Naive thymus-derived CD4-positive, alpha-beta T cell (primary cell): ENCODE measurements at regions not wholly inside any gene's neighbourhood (a gene's known extent, or its start where the extent isn't known, plus 50 kb on each side); places are given as distances from the start of the nearest gene placed in this dataset.
"Not testable (repeated sequence)": the region's sequence is repeated elsewhere in the genome, so short reads cannot be mapped to it uniquely, and the experiment has no call there.

Source experiments
- ATAC-seq: fragments of 150-1000 bp; cut with Tn5 transposase; 2 replicates; pipeline ENCODE4 v1.10.0; 2021; ENCODE audit warnings: mild to moderate bottlenecking, moderate library complexity
- CTCF ChIA-PET: fragments of 350-600 bp; sonication (Branson Sonifier 250); formaldehyde crosslinking; loops from one replicate; lab custom pipeline; 2021; ENCODE audit warnings: antibody characterized with exemption; lab: Charles Lee
- POLR2A ChIA-PET: fragments of 350-600 bp; sonication (Branson Sonifier 250); formaldehyde crosslinking; loops from one replicate; lab custom pipeline; 2021; ENCODE audit warnings: antibody characterized with exemption, inconsistent platforms; lab: Charles Lee
- DNase-seq, 9 donors: peaks; one replicate each; pipeline versions ENCODE4 v3.0.0 to v3.0.0-alpha.2; 2020 to 2022; ENCODE audit warnings: mixed read lengths in 1 of 9
- H3K27ac ChIP-seq: one replicate; pipeline ENCODE4 v1.7.0; 2013; ENCODE audit warnings: mild to moderate bottlenecking, low read depth, low read length, moderate library complexity
- H3K27me3 ChIP-seq, 2 donors: one replicate each; pipeline ENCODE4 v1.7.0; 2013; ENCODE audit warnings: low read length in 2 of 2, mild to moderate bottlenecking in 2 of 2, moderate library complexity in 2 of 2; ENCODE audit not compliant: control insufficient read depth in 2 of 2, insufficient read depth in 2 of 2
- H3K36me3 ChIP-seq, 3 experiments: 1 replicate in 2 of 3; 2 replicates in 1 of 3; pipeline ENCODE4 v1.7.0; 2013; ENCODE audit warnings: low read length in 3 of 3, mild to moderate bottlenecking in 3 of 3, moderate library complexity in 1 of 3; ENCODE audit not compliant: insufficient read depth in 3 of 3, control insufficient read depth in 2 of 3
- H3K4me1 ChIP-seq, 2 donors: one replicate each; pipeline ENCODE4 v1.7.0; 2013; ENCODE audit warnings: low read length in 2 of 2, mild to moderate bottlenecking in 2 of 2, moderate library complexity in 1 of 2; ENCODE audit not compliant: control insufficient read depth in 2 of 2, insufficient read depth in 2 of 2
- H3K4me3 ChIP-seq: 2 replicates; pipeline ENCODE4 v1.7.0; 2013; ENCODE audit warnings: mild to moderate bottlenecking, low read length
- H3K9me3 ChIP-seq, 3 experiments: 1 replicate in 2 of 3; 2 replicates in 1 of 3; pipeline ENCODE4 v1.7.0; 2013; ENCODE audit warnings: low read length in 3 of 3; ENCODE audit not compliant: control insufficient read depth in 2 of 3
- H3K27ac Mint-ChIP-seq, 9 donors: one replicate each; pipeline ENCODE4 v1.8.0; 2020 to 2022; ENCODE audit warnings: mixed read lengths in 9 of 9, mild to moderate bottlenecking in 8 of 9, moderate library complexity in 5 of 9, inconsistent platforms in 2 of 9
- H3K27me3 Mint-ChIP-seq, 5 donors: one replicate each; pipeline ENCODE4 v1.8.0; 2021 to 2022; ENCODE audit warnings: mixed read lengths in 5 of 5, mild to moderate bottlenecking in 1 of 5
- H3K36me3 Mint-ChIP-seq, 5 donors: one replicate each; pipeline ENCODE4 v1.8.0; 2020 to 2022; ENCODE audit warnings: mixed read lengths in 5 of 5, mild to moderate bottlenecking in 3 of 5, inconsistent platforms in 1 of 5
- H3K4me1 Mint-ChIP-seq, 7 donors: one replicate each; pipeline ENCODE4 v1.8.0; 2020 to 2022; ENCODE audit warnings: mixed read lengths in 7 of 7, mild to moderate bottlenecking in 3 of 7, inconsistent platforms in 1 of 7
- H3K4me3 Mint-ChIP-seq, 10 donors: one replicate each; pipeline ENCODE4 v1.8.0; 2020 to 2022; ENCODE audit warnings: mild to moderate bottlenecking in 10 of 10, mixed read lengths in 10 of 10, moderate library complexity in 6 of 10, inconsistent platforms in 2 of 10
- H3K9me3 Mint-ChIP-seq, 11 donors: one replicate each; pipeline ENCODE4 v1.8.0; 2020 to 2022; ENCODE audit warnings: mixed read lengths in 11 of 11, mild to moderate bottlenecking in 4 of 11, inconsistent platforms in 1 of 11, moderate library complexity in 1 of 11
- intact Hi-C, 2 donors: fragments of 100-400 bp; cut with micrococcal nuclease; formaldehyde crosslinking; loops; one replicate each; pipeline ENCODE4 v1.15.1; 2023

- Mint-ChIP-seq H3K27me3 (peaks cover 0 to 39% (median 9%) of the 10 kb centered on the region in 5 donors), H3K4me1 (peaks cover 7 to 25% (median 10%) of the 10 kb centered on the region in 7 donors), H3K27ac (peak overlapping the region in 1 of 9 donors; percentile 67)
- H3K36me3 Mint-ChIP-seq, H3K36me3 ChIP-seq, POLR2A ChIA-PET, ATAC-seq, H3K27ac ChIP-seq, CTCF ChIA-PET, H3K9me3 Mint-ChIP-seq, H3K9me3 ChIP-seq, H3K4me1 ChIP-seq, H3K4me3 ChIP-seq, H3K27me3 ChIP-seq, H3K4me3 Mint-ChIP-seq: not testable (repeated sequence)
- intact Hi-C loops = loop anchor here (2.0 to 10.0 kb wide), 2 partner anchors 162 to 240 kb away; no protein-coding TSS in a partner anchor
- DNase-seq = peak in 6 of 9 donors; percentile 27 to 58 (median 40)
Measured at GRCh38 chr7:150044771-150045170, 171.0 kb downstream of the ATP6V0E2 start.

DNA sequence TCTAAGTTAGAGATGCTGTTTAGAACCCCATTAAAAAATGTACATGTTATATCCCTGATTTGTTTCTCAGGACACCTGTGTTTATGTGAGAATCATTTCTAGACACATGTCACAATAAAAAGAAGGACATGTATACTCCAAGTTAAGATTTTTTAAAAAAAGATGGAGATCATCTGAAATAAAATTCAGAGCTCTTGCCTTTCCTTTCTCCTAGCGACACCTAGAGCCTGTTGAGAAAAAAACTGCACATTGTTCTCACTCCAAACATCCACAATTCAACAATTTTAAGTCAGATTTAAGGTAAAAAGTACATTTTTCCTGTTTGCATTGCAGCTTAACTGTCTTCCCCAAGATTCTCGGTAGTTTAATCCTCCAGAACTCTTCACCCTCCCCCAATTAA is 171.8 kb downstream of the ATP6V0E2 start:
- ATAC-seq, H3K4me3 ChIP-seq, DNase-seq, CTCF ChIA-PET, H3K36me3 ChIP-seq, H3K27ac ChIP-seq, H3K4me1 ChIP-seq, H3K27ac Mint-ChIP-seq, H3K9me3 ChIP-seq, H3K36me3 Mint-ChIP-seq, POLR2A ChIA-PET, H3K27me3 ChIP-seq, H3K9me3 Mint-ChIP-seq: not testable (repeated sequence)
- peaks cover 0 to 44% (median 13%) of the 10 kb centered on the region in 5 donors for H3K27me3 Mint-ChIP-seq
- H3K4me1 Mint-ChIP-seq = peaks cover 8 to 31% (median 16%) of the 10 kb centered on the region in 7 donors
- peak overlapping the region in 2 of 10 donors; percentile 27 to 29 for H3K4me3 Mint-ChIP-seq
- intact Hi-C loops = loop anchor here (2.0 to 10.0 kb wide), 2 partner anchors 163 to 241 kb away; no protein-coding TSS in a partner anchor

DNA sequence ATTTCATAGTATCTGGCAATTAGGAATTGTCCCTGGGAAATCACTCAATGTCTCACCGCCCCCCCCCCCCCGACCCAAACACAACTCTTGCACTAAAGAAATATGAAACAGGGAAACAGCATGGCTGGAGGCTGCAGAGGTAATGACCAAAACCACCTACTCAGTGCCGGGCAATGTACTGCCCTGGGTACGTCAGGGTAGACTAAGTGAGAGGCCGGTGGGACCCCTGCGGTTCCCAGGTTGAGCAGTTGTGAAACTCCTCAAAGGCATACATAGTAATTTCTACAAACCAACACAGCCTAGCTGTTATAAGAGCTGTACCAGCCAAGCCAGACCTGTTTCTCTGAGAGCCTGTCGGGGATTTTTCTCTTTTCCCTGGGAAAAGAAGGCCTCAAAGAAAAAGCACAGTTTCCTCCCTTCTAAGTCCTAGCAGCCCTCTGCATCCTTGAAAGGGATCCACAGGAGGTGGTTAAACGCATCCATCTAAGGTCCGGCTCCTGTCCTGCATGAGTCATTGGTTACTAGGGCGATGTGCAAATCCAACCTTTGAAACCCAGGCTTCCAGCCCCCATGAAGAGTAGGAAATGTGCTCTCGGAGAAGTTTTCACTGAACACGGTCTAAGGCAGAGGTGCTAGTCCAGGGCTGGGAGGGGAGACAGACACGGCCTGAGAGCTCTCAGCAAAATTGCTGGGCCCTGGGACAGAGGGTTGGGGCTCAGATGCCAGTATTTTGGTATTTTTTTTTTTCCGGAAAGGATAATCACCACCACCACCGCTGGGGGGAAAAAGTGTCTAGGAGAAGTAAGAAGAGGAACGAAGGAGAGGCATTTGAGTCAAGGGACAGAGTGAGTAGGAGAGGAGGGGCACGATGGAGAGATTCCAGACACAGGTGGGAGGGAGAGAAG is 172.8 kb downstream of the ATP6V0E2 start:
- H3K36me3 ChIP-seq, H3K4me3 ChIP-seq, ATAC-seq, H3K9me3 Mint-ChIP-seq, H3K36me3 Mint-ChIP-seq, POLR2A ChIA-PET, H3K27ac ChIP-seq, CTCF ChIA-PET, DNase-seq, H3K4me1 ChIP-seq, H3K9me3 ChIP-seq, H3K27me3 ChIP-seq: not testable (repeated sequence)
- Mint-ChIP-seq H3K4me3 (peak overlapping the region; percentile 44 to 90 (median 72)), H3K27me3 (peaks cover 0 to 44% (median 13%) of the 10 kb centered on the region in 5 donors), H3K4me1 (peaks cover 8 to 31% (median 16%) of the 10 kb centered on the region in 7 donors), H3K27ac (peak overlapping the region in 1 of 9 donors; percentile 76)
- intact Hi-C loops = loop anchor here (1.0 to 10.0 kb wide), 2 partner anchors 239 to 242 kb away; no protein-coding TSS in a partner anchor

DNA sequence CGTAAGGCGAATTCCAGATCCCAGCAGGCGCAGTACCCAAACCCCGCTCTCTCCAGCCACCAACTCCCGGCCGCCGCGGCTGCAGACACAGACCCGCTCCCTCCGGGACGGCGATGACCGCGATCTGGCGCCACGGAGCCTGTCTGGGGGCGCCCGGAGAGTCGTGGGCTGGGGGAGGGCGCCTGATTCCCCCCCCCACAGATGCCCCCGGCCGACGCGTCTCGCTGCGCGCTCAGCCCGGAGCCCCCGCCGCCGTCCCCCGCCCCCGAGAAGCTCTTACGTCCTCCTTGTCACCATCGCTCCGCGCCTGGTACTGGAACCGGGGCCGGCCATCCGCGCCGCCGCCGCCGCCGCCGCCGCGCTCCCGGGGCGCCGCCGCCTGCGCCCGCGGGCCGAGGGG is 173.6 kb downstream of the ATP6V0E2 start:
- H3K4me3 ChIP-seq, H3K27ac ChIP-seq, ATAC-seq, H3K36me3 ChIP-seq, CTCF ChIA-PET, H3K9me3 Mint-ChIP-seq, POLR2A ChIA-PET, H3K27ac Mint-ChIP-seq, H3K27me3 ChIP-seq, H3K4me1 ChIP-seq, H3K9me3 ChIP-seq, H3K36me3 Mint-ChIP-seq: not testable (repeated sequence)
- intact Hi-C loops = loop anchor here (1.0 to 10.0 kb wide), 2 partner anchors 240 to 243 kb away; no protein-coding TSS in a partner anchor
- peaks cover 8 to 37% (median 16%) of the 10 kb centered on the region in 7 donors for H3K4me1 Mint-ChIP-seq
- peak in 1 of 9 donors; percentile 7 for DNase-seq
- H3K4me3 Mint-ChIP-seq = peak overlapping the region; percentile 44 to 90 (median 78)
- peaks cover 0 to 46% (median 13%) of the 10 kb centered on the region in 5 donors for H3K27me3 Mint-ChIP-seq

GRCh38 chr7:150047772-150048171 is 174.0 kb downstream of the ATP6V0E2 start:
- H3K4me1 ChIP-seq, ATAC-seq, H3K27ac Mint-ChIP-seq, H3K36me3 ChIP-seq, H3K9me3 Mint-ChIP-seq, H3K9me3 ChIP-seq, H3K27me3 ChIP-seq, H3K4me3 ChIP-seq, H3K36me3 Mint-ChIP-seq, H3K27ac ChIP-seq, CTCF ChIA-PET, POLR2A ChIA-PET: not testable (repeated sequence)
- DNase-seq = peak in 6 of 9 donors; percentile 10 to 27 (median 22)
- Mint-ChIP-seq H3K4me1 (peaks cover 8 to 37% (median 16%) of the 10 kb centered on the region in 7 donors), H3K4me3 (peak overlapping the region; percentile 50 to 90 (median 80)), H3K27me3 (peaks cover 0 to 46% (median 13%) of the 10 kb centered on the region in 5 donors)
- intact Hi-C loops = loop anchor here (1.0 to 10.0 kb wide), 2 partner anchors 240 to 243 kb away; no protein-coding TSS in a partner anchor

- H3K27ac ChIP-seq, POLR2A ChIA-PET, H3K9me3 ChIP-seq, H3K4me3 ChIP-seq, H3K27me3 ChIP-seq, CTCF ChIA-PET, H3K4me1 ChIP-seq, H3K36me3 Mint-ChIP-seq, H3K9me3 Mint-ChIP-seq, H3K27ac Mint-ChIP-seq, H3K36me3 ChIP-seq: not testable (repeated sequence)
- intact Hi-C loops = loop anchor here (1.0 to 10.0 kb wide), 2 partner anchors 165 to 244 kb away; no protein-coding TSS in a partner anchor
- peaks cover 8 to 37% (median 16%) of the 10 kb centered on the region in 7 donors for H3K4me1 Mint-ChIP-seq
- H3K27me3 Mint-ChIP-seq = peaks cover 0 to 50% (median 13%) of the 10 kb centered on the region in 5 donors
- ATAC-seq (peak; percentile 5), DNase-seq (peak in 4 of 9 donors; percentile 3 to 22 (median 20))
- peak overlapping the region in 8 of 10 donors; percentile 50 to 90 (median 82) for H3K4me3 Mint-ChIP-seq
Measured at GRCh38 chr7:150048244-150049011, 174.7 kb downstream of the ATP6V0E2 start.
